Neural progenitor cell (in vitro differentiated cells): ENCODE measurements at regions not wholly inside any gene's neighbourhood (a gene's known extent, or its start where the extent isn't known, plus 50 kb on each side); places are given as distances from the start of the nearest gene placed in this dataset.

ENCODE experiments used
- CTCF ChIP-seq: fragments of 200-600 bp; sonication (generic); IDR thresholded peaks from 2 replicates; pipeline ENCODE4 v1.5.1; 2017; ENCODE audit warnings: antibody characterized with exemption, mild to moderate bottlenecking
- EZH2 ChIP-seq: fragments of 200-600 bp; sonication (generic); IDR thresholded peaks from 2 replicates; pipeline ENCODE4 v1.6.1; 2017; ENCODE audit warnings: antibody characterized with exemption, mild to moderate bottlenecking, moderate library complexity

- no peak for TF ChIP-seq CTCF
- TF ChIP-seq EZH2, result no peak
Observed at GRCh38 chr13:58921129-58921528, 1242.6 kb downstream of the DIAPH3 start.
